NCI-H2196 (cell line): ENCODE measurements at regions not wholly inside any gene's neighbourhood (a gene's known extent, or its start where the extent isn't known, plus 50 kb on each side); places are given as distances from the start of the nearest gene placed in this dataset.

Experiments
- DNase-seq: peaks from one replicate; lab custom pipeline; 2025; ENCODE audit not compliant: unreplicated experiment; lab: John Stamatoyannopoulos, UW

- no peak for DNase-seq
These were observed 77.7 kb upstream of the KCNJ16 start for GRCh38 chr17:69997332-69997731.

- no peak for DNase-seq
These were observed 75.8 kb upstream of the KCNJ16 start for GRCh38 chr17:69999253-69999652.

- no peak for DNase-seq
These were observed 68.9 kb upstream of the KCNJ16 start for GRCh38 chr17:70006159-70006558.

- DNase-seq, result no peak
These were observed 63.3 kb upstream of the KCNJ16 start for GRCh38 chr17:70011750-70012149.

- no peak for DNase-seq
These were observed 61.1 kb upstream of the KCNJ16 start for GRCh38 chr17:70013911-70014310.

GRCh38 chr17:70017112-70017511, 57.9 kb upstream of the KCNJ16 start:
- DNase-seq, result no peak

GRCh38 chr17:70017941-70018340, 57.1 kb upstream of the KCNJ16 start:
- no peak for DNase-seq

GRCh38 chr17:70021726-70022125, 53.3 kb upstream of the KCNJ16 start:
- no peak for DNase-seq

GRCh38 chr17:70022175-70022574, 52.9 kb upstream of the KCNJ16 start:
- no peak for DNase-seq

- DNase-seq, result no peak
These were observed 50.8 kb upstream of the KCNJ16 start for GRCh38 chr17:70024253-70024652.
